ENCODE measurements at regions not wholly inside any gene's neighbourhood (a gene's known extent, or its start where the extent isn't known, plus 50 kb on each side); places are given as distances from the start of the nearest gene placed in this dataset.

GRCh38 chr17:71446645-71447437 is 674.0 kb upstream of the SOX9 start (continued):
- no peak for TF ChIP-seq RAD21 (IDR thresholded peaks at IDR 0.05 in 1 of 2, conservative IDR thresholded peaks at IDR 0.05 in 1 of 2; ENCODE audit: low read depth in 2 of 2, low read length in 2 of 2)
